ENCODE measurements at regions not wholly inside any gene's neighbourhood (a gene's known extent, or its start where the extent isn't known, plus 50 kb on each side); places are given as distances from the start of the nearest gene placed in this dataset.

- no peaks in the 10 kb centered on the region for H3K79me1 ChIP-seq (ENCODE audit: insufficient read depth, low read depth, low read length, poor library complexity, severe bottlenecking)
- no peak overlapping the region for H2BK15ac ChIP-seq (ENCODE audit: low read depth, low read length)
- WGBS (ENCODE audit: extremely low coverage, insufficient read length, low lambda C conversion rate): no CpG with 5 or more reads among the region's 5 CpGs
Measured at GRCh38 chr11:135062994-135063393, 651.0 kb upstream of the B3GAT1 start.

More at GRCh38 chr11:135062994-135063393, 651.0 kb upstream of the B3GAT1 start:
- H2AK5ac ChIP-seq (ENCODE audit: insufficient read length, low read length): no peak overlapping the region
- H4K5ac ChIP-seq (ENCODE audit: insufficient read length, low read depth, low read length): no peak overlapping the region
- H2BK20ac ChIP-seq (ENCODE audit: low read depth, low read length, poor library complexity, severe bottlenecking): no peak overlapping the region
- H3K18ac ChIP-seq (ENCODE audit: insufficient read length, low read depth, low read length): no peak overlapping the region
- H3K56ac ChIP-seq (ENCODE audit: insufficient read length, low read depth, low read length): no peak overlapping the region
- no peaks in the 10 kb centered on the region for H3K4me1 ChIP-seq (ENCODE audit: insufficient read depth, low read length)
- no peak overlapping the region for H3K9ac ChIP-seq (ENCODE audit: extremely low read depth, insufficient read length, low read length)
- no peak overlapping the region for H3K27ac ChIP-seq (ENCODE audit: insufficient read length, low read depth, low read length)
- H3K14ac ChIP-seq (ENCODE audit: insufficient read depth, low read length): no peak overlapping the region
- no peaks in the 10 kb centered on the region for H4K20me1 ChIP-seq (ENCODE audit: control insufficient read depth, insufficient read depth, insufficient read length)
- no peak overlapping the region for H3K4me3 Mint-ChIP-seq
- peaks cover 17% of the 10 kb centered on the region for H3K27me3 Mint-ChIP-seq (ENCODE audit: low read depth)
- H3K4ac ChIP-seq (ENCODE audit: low read depth, low read length): no peak overlapping the region
- no peaks in the 10 kb centered on the region for H3K4me1 Mint-ChIP-seq
- TF ChIP-seq CTCF (conservative IDR thresholded peaks at IDR 0.05): no peak
- H4K91ac ChIP-seq (ENCODE audit: insufficient read length, low read depth, low read length): no peak overlapping the region
- H2AFZ ChIP-seq (ENCODE audit: low read length): no peak overlapping the region
- H3K36me3 Mint-ChIP-seq (ENCODE audit: insufficient read depth in 1 of 3, low read depth in 3 of 3): peaks cover 0 to 7% (median 6%) of the 10 kb centered on the region in 3 experiments; a peak in 2 of 7 replicates
- H3K27ac Mint-ChIP-seq: no peak overlapping the region
- no peak overlapping the region for H4K8ac ChIP-seq (replicated peaks; ENCODE audit: insufficient read length, low read depth, low read length)
- H3K9me3 ChIP-seq (ENCODE audit: control insufficient read depth, low read depth, low read length): no peaks in the 10 kb centered on the region
- no peak overlapping the region for H3K4me2 ChIP-seq (ENCODE audit: insufficient read depth, insufficient read length, low read length)
- H3K23ac ChIP-seq (ENCODE audit: insufficient read length, low read depth, low read length): no peak overlapping the region
- DNase-seq: no peak
- H2BK120ac ChIP-seq (ENCODE audit: low read depth, low read length, poor library complexity, severe bottlenecking): no peak overlapping the region
- no peak overlapping the region for H3T11ph ChIP-seq (ENCODE audit: low read length)
- H3K23me2 ChIP-seq (ENCODE audit: insufficient read length, low read depth, low read length, poor library complexity, severe bottlenecking): no peaks in the 10 kb centered on the region
- H3K9me3 Mint-ChIP-seq: peaks cover 22 to 30% of the 10 kb centered on the region in 2 experiments
- no peaks in the 10 kb centered on the region for H3K79me2 ChIP-seq (ENCODE audit: insufficient read depth, low read length)
- no peak overlapping the region for H2BK12ac ChIP-seq (ENCODE audit: insufficient read length, low read depth, low read length)
- no peaks in the 10 kb centered on the region for H3K27me3 ChIP-seq (ENCODE audit: insufficient read depth, low read length)
- no peak overlapping the region for H2BK5ac ChIP-seq (ENCODE audit: insufficient read length, low read length)
